GM12878 (cell line): ENCODE measurements at regions not wholly inside any gene's neighbourhood (a gene's known extent, or its start where the extent isn't known, plus 50 kb on each side); places are given as distances from the start of the nearest gene placed in this dataset.

Source experiments
- ATAC-seq: fragments of 200-7000 bp; cut with Tn5 transposase; 3 replicates; pipeline ENCODE4 v1.9.1; 2020; ENCODE audit warnings: mild to moderate bottlenecking, moderate library complexity
- BruUV-seq: library from RNA; stranded (reverse); fragments of 400-500 nt; replicated peaks from 2 replicates; lab custom pipeline; 2021; lab: Mats Ljungman, UMichigan
- CTCF ChIA-PET: fragments of 300-600 bp; sonication (Branson Sonifier 250); formaldehyde crosslinking; extraction: SDS; loops from one replicate; lab custom pipeline; 2021; ENCODE audit warnings: inconsistent platforms; lab: Yijun Ruan, JAX
- POLR2A ChIA-PET: fragments of 350-600 bp; formaldehyde crosslinking; extraction: SDS; loops from one replicate; lab custom pipeline; 2021; ENCODE audit warnings: inconsistent platforms; lab: Charles Lee
- RAD21 ChIA-PET: fragments of 300-600 bp; sonication (Branson Sonifier 250); formaldehyde crosslinking; loops from one replicate; lab custom pipeline; 2023; ENCODE audit warnings: antibody characterized with exemption; ENCODE audit not compliant: unreplicated experiment; lab: Charles Lee
- SMC1A ChIA-PET: fragments of 300-600 bp; sonication (Branson Sonifier 250); formaldehyde crosslinking; loops from one replicate; lab custom pipeline; 2023; ENCODE audit not compliant: unreplicated experiment, uncharacterized antibody; lab: Charles Lee
- DNase-seq: peaks from one replicate; pipeline ENCODE4 v3.0.0-alpha.2; 2011; ENCODE audit warnings: low read depth, low spot score
- FAIRE-seq: peaks from 3 replicates; lab custom pipeline; 2011; peaks lifted over from hg19 to GRCh38; lab: Jason Lieb, UNC
- H2AFZ ChIP-seq: 2 replicates; pipeline ENCODE4 v1.6.0; 2011; ENCODE audit warnings: low read depth, low read length, control low read depth; ENCODE audit not compliant: control insufficient read depth
- H3K27ac ChIP-seq: 2 replicates; pipeline ENCODE4 v1.5.1; 2011; ENCODE audit warnings: control low read depth; ENCODE audit not compliant: control insufficient read depth, insufficient read depth
- H3K27me3 ChIP-seq, 2 experiments: replicated peaks in 1 of 2; 2 replicates each; pipeline versions ENCODE4 v1.6.0 to v1.6.1; 2011; ENCODE audit warnings: low read length in 1 of 2; ENCODE audit not compliant: control insufficient read depth in 2 of 2, insufficient read depth in 2 of 2
- H3K36me3 ChIP-seq, 2 experiments: 2 replicates each; pipeline ENCODE4 v1.5.1; 2011; ENCODE audit warnings: low read length in 1 of 2; ENCODE audit not compliant: control insufficient read depth in 2 of 2, insufficient read depth in 2 of 2
- H3K4me1 ChIP-seq: 2 replicates; pipeline ENCODE4 v1.6.1; 2011; ENCODE audit warnings: mild to moderate bottlenecking, low read length, moderate library complexity, mixed read lengths; ENCODE audit not compliant: control insufficient read depth, insufficient read depth
- H3K4me2 ChIP-seq: 2 replicates; pipeline ENCODE4 v1.6.0; 2011; ENCODE audit warnings: control low read depth; ENCODE audit not compliant: control insufficient read depth, insufficient read depth
- H3K4me3 ChIP-seq: fragments of 200-600 bp; sonication (generic); 2 replicates; pipeline ENCODE4 v1.5.1; 2016
- H3K79me2 ChIP-seq: 2 replicates; pipeline ENCODE4 v1.6.0; 2011; ENCODE audit warnings: low read length; ENCODE audit not compliant: control insufficient read depth, insufficient read depth
- H3K9ac ChIP-seq: 2 replicates; pipeline ENCODE4 v1.8.0; 2011; ENCODE audit warnings: low read length, control low read depth, mixed read lengths; ENCODE audit not compliant: control insufficient read depth, insufficient read depth
- H3K9me3 ChIP-seq: replicated peaks from 3 replicates; pipeline ENCODE4 v1.5.1; 2011; ENCODE audit warnings: mild to moderate bottlenecking, low read length; ENCODE audit not compliant: control insufficient read depth, insufficient read depth
- H4K20me1 ChIP-seq: 2 replicates; pipeline ENCODE4 v1.6.0; 2011; ENCODE audit not compliant: control insufficient read depth, insufficient read depth
- CHD4 ChIP-seq: fragments of 200-600 bp; sonication (generic); IDR thresholded peaks from 2 replicates; pipeline ENCODE4 v1.6.1; 2016; ENCODE audit warnings: mild to moderate bottlenecking
- EP300 ChIP-seq, 2 experiments: fragments of 150-350 bp in 1 of 2; IDR thresholded peaks; 2 replicates each; pipeline ENCODE4 v1.6.1; 2011 to 2012; ENCODE audit warnings: low read depth in 2 of 2, low read length in 2 of 2, borderline replicate concordance in 1 of 2, improper control_type of control experiment in 1 of 2, inconsistent platforms in 1 of 2; ENCODE audit not compliant: control insufficient read depth in 1 of 2
- GATAD2B ChIP-seq: fragments of 450-650 bp; conservative IDR thresholded peaks from 2 replicates; pipeline ENCODE4 v1.6.1; 2017; ENCODE audit warnings: low read depth, mild to moderate bottlenecking, moderate library complexity
- NR2C2 ChIP-seq: IDR thresholded peaks from 2 replicates; pipeline ENCODE4 v1.6.1; 2011; ENCODE audit warnings: borderline replicate concordance, low read depth; ENCODE audit not compliant: control insufficient read depth, insufficient read length
- SP1 ChIP-seq: IDR thresholded peaks from one replicate; pipeline ENCODE4 v1.6.1; 2011; ENCODE audit warnings: low read depth, low read length
- YY1 ChIP-seq: IDR thresholded peaks from 2 replicates; pipeline ENCODE4 v1.6.1; 2011; ENCODE audit warnings: low read depth, mild to moderate bottlenecking, low read length
- ZBTB4 ChIP-seq: fragments of 450-650 bp; formaldehyde crosslinking; IDR thresholded peaks from 2 replicates; pipeline ENCODE4 v1.4.0; 2022; ENCODE audit warnings: mild to moderate bottlenecking, moderate library complexity
- ZZZ3 ChIP-seq: IDR thresholded peaks from 2 replicates; pipeline ENCODE4 v1.6.1; 2011; ENCODE audit warnings: low read depth; ENCODE audit not compliant: control insufficient read depth, insufficient read length
- WGBS: methylation state at CpG from one replicate; pipeline ENCODE4 v1.1.6; 2016; ENCODE audit warnings: low lambda C conversion rate; ENCODE audit not compliant: insufficient replicate concordance, insufficient coverage; ENCODE audit errors: missing lambda C conversion rate; 5-methylcytosine and 5-hydroxymethylcytosine counted together
- in situ Hi-C: fragments of 300-500 bp; cut with MboI; formaldehyde crosslinking; loops from 9 replicates; pipeline ENCODE4 v1.14.3; 2018; ENCODE audit warnings: mixed read lengths
- intact Hi-C: fragments of 100-400 bp; cut with micrococcal nuclease; formaldehyde crosslinking; loops from one replicate; pipeline ENCODE4 v1.14.2; 2022; ENCODE audit not compliant: unreplicated experiment
- TF ChIP-seq, protein P1 (sequence below): fragments of 450-650 bp; formaldehyde crosslinking; IDR thresholded peaks from 2 replicates; pipeline ENCODE4 v1.5.0; 2022; ENCODE audit warnings: mild to moderate bottlenecking, missing genetic modification characterization
- TF ChIP-seq, protein P2 (sequence below): fragments of 450-650 bp; IDR thresholded peaks from 2 replicates; pipeline ENCODE4 v1.6.1; 2016; ENCODE audit warnings: mild to moderate bottlenecking, moderate library complexity, borderline replicate concordance

DNA sequence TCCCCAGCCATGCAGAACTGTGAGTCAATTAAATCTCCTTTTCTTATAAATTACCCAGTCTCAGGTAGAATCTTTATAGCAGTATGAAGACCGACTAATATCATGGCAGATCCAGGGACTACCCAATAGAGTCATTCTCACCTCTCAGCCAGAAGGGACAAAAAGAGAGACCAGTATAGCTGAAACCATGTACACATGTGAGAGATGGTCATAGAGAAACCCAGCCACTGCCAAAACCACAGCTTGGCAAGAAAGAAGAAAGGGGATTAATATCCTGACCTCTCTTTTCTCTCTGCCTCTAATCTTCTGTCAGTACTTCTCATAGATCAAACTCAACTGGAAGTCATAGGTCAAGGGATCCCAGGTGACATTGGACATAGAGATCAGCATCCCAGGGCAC is 109.8 kb downstream of the CCDC34 start (continued):
- TF ChIP-seq YY1 (no peak), NR2C2 (no peak), GATAD2B (no peak), EP300 (IDR thresholded peaks at IDR 0.05; ENCODE audit: borderline replicate concordance in 1 of 2, control insufficient read depth in 1 of 2, low read depth in 2 of 2, low read length in 2 of 2) (no peak)
- TF ChIP-seq, protein P1, sequence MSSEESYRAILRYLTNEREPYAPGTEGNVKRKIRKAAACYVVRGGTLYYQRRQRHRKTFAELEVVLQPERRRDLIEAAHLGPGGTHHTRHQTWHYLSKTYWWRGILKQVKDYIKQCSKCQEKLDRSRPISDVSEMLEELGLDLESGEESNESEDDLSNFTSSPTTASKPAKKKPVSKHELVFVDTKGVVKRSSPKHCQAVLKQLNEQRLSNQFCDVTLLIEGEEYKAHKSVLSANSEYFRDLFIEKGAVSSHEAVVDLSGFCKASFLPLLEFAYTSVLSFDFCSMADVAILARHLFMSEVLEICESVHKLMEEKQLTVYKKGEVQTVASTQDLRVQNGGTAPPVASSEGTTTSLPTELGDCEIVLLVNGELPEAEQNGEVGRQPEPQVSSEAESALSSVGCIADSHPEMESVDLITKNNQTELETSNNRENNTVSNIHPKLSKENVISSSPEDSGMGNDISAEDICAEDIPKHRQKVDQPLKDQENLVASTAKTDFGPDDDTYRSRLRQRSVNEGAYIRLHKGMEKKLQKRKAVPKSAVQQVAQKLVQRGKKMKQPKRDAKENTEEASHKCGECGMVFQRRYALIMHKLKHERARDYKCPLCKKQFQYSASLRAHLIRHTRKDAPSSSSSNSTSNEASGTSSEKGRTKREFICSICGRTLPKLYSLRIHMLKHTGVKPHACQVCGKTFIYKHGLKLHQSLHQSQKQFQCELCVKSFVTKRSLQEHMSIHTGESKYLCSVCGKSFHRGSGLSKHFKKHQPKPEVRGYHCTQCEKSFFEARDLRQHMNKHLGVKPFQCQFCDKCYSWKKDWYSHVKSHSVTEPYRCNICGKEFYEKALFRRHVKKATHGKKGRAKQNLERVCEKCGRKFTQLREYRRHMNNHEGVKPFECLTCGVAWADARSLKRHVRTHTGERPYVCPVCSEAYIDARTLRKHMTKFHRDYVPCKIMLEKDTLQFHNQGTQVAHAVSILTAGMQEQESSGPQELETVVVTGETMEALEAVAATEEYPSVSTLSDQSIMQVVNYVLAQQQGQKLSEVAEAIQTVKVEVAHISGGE (CRISPR knock-in tag): no peak

GRCh38 chr11:27250867-27251665 is 111.9 kb downstream of the CCDC34 start:
- no peak for DNase-seq
- no TSS peak for BruUV-seq
- Histone ChIP-seq H3K9ac (no peak overlapping the region), H3K9me3 (no peaks in the 10 kb centered on the region), H3K27me3 (no peaks in the 10 kb centered on the region), H3K4me2 (no peak overlapping the region), H4K20me1 (no peaks in the 10 kb centered on the region), H3K79me2 (no peaks in the 10 kb centered on the region), H3K36me3 (no peaks in the 10 kb centered on the region), H3K27ac (no peak overlapping the region), H3K4me1 (no peaks in the 10 kb centered on the region), H2AFZ (no peak overlapping the region), H3K4me3 (no peak overlapping the region)
- no peak for ATAC-seq
- SMC1A ChIA-PET: interaction anchor here (0.8 to 1.0 kb wide), 2 partner anchors 45 to 235 kb away, joined by 4 to 5 read pairs; no protein-coding TSS in a partner anchor
- CTCF ChIA-PET: interaction anchor here (1.3 kb wide), 1 partner anchor 67 kb away, joined by 4 read pairs; no protein-coding TSS in a partner anchor
- in situ Hi-C loops (no loop called here), intact Hi-C loops (no loop called here)
- 76% methylated on average over 4 of the region's 5 CpGs for WGBS
- FAIRE-seq: no peak
- POLR2A ChIA-PET: no interaction called here
- RAD21 ChIA-PET: no interaction called here
- TF ChIP-seq ZZZ3 (no peak), ZBTB4 (no peak), CHD4 (no peak), SP1 (no peak)
- TF ChIP-seq, protein P2, sequence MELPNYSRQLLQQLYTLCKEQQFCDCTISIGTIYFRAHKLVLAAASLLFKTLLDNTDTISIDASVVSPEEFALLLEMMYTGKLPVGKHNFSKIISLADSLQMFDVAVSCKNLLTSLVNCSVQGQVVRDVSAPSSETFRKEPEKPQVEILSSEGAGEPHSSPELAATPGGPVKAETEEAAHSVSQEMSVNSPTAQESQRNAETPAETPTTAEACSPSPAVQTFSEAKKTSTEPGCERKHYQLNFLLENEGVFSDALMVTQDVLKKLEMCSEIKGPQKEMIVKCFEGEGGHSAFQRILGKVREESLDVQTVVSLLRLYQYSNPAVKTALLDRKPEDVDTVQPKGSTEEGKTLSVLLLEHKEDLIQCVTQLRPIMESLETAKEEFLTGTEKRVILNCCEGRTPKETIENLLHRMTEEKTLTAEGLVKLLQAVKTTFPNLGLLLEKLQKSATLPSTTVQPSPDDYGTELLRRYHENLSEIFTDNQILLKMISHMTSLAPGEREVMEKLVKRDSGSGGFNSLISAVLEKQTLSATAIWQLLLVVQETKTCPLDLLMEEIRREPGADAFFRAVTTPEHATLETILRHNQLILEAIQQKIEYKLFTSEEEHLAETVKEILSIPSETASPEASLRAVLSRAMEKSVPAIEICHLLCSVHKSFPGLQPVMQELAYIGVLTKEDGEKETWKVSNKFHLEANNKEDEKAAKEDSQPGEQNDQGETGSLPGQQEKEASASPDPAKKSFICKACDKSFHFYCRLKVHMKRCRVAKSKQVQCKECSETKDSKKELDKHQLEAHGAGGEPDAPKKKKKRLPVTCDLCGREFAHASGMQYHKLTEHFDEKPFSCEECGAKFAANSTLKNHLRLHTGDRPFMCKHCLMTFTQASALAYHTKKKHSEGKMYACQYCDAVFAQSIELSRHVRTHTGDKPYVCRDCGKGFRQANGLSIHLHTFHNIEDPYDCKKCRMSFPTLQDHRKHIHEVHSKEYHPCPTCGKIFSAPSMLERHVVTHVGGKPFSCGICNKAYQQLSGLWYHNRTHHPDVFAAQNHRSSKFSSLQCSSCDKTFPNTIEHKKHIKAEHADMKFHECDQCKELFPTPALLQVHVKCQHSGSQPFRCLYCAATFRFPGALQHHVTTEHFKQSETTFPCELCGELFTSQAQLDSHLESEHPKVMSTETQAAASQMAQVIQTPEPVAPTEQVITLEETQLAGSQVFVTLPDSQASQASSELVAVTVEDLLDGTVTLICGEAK: no peak
